ENCODE measurements at regions not wholly inside any gene's neighbourhood (a gene's known extent, or its start where the extent isn't known, plus 50 kb on each side); places are given as distances from the start of the nearest gene placed in this dataset.

DNA sequence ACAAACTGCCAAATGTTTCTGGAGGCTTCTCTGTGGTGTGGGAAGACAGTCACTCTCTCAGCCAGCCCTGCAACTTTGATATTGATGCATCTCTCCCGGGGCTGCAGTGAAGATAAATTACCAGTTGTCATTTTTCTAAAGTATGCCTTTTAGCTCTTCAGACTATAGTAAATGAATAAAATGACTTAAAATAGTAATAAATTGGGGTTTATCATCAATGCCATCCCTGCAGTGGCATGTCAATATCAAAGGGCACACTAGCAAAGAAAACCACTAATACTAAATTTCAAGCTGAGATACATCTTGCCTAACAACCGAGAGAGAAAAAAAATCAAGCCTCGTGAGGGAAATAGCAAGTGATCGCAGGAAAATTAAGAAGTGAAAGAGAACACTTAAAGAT, 749.5 kb upstream of the SLC39A10 start:
- TF ChIP-seq, protein P1, sequence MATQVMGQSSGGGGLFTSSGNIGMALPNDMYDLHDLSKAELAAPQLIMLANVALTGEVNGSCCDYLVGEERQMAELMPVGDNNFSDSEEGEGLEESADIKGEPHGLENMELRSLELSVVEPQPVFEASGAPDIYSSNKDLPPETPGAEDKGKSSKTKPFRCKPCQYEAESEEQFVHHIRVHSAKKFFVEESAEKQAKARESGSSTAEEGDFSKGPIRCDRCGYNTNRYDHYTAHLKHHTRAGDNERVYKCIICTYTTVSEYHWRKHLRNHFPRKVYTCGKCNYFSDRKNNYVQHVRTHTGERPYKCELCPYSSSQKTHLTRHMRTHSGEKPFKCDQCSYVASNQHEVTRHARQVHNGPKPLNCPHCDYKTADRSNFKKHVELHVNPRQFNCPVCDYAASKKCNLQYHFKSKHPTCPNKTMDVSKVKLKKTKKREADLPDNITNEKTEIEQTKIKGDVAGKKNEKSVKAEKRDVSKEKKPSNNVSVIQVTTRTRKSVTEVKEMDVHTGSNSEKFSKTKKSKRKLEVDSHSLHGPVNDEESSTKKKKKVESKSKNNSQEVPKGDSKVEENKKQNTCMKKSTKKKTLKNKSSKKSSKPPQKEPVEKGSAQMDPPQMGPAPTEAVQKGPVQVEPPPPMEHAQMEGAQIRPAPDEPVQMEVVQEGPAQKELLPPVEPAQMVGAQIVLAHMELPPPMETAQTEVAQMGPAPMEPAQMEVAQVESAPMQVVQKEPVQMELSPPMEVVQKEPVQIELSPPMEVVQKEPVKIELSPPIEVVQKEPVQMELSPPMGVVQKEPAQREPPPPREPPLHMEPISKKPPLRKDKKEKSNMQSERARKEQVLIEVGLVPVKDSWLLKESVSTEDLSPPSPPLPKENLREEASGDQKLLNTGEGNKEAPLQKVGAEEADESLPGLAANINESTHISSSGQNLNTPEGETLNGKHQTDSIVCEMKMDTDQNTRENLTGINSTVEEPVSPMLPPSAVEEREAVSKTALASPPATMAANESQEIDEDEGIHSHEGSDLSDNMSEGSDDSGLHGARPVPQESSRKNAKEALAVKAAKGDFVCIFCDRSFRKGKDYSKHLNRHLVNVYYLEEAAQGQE (tag by site-specific recombination; IDR thresholded peaks at IDR 0.05) = no peak
- TF ChIP-seq ZNF155 (tag by site-specific recombination; IDR thresholded peaks at IDR 0.05) = no peak
